SK-N-SH (cell line): ENCODE measurements at regions not wholly inside any gene's neighbourhood (a gene's known extent, or its start where the extent isn't known, plus 50 kb on each side); places are given as distances from the start of the nearest gene placed in this dataset.
A peak's percentile ranks its signal among the peaks of the same experiment; 100 is the strongest.

ENCODE experiments used
- CTCF ChIA-PET: fragments of 300-600, 350-600 bp; formaldehyde crosslinking; extraction: SDS; loops from one replicate; lab custom pipeline; 2021; lab: Yijun Ruan, JAX
- POLR2A ChIA-PET: fragments of 350-600 bp; sonication (Branson Sonifier 250); formaldehyde crosslinking; extraction: SDS; loops from one replicate; lab custom pipeline; 2020; ENCODE audit warnings: antibody characterized with exemption, inconsistent platforms; lab: Yijun Ruan, JAX
- DNase-seq: peaks from one replicate; pipeline ENCODE4 v3.0.0; 2012
- H2AFZ ChIP-seq: fragments of 200-600 bp; sonication (generic); 2 replicates; pipeline ENCODE4 v1.8.1; 2016; ENCODE audit warnings: antibody characterized with exemption, mild to moderate bottlenecking, low read depth
- H3F3A ChIP-seq: fragments of 200-600 bp; sonication (generic); replicated peaks from 2 replicates; pipeline ENCODE3; 2016; ENCODE audit warnings: antibody characterized with exemption, mild to moderate bottlenecking; ENCODE audit not compliant: insufficient read depth
- H3K27ac ChIP-seq, 2 experiments: fragments of 200-500 bp in 1 of 2; fragments of 200-600 bp in 1 of 2; sonication (Bioruptor generic) in 1 of 2; sonication (generic), shearing (Covaris generic) in 1 of 2; 2 replicates each; pipeline versions ENCODE4 v1.5.1 to v1.6.1; 2014 to 2016; ENCODE audit warnings: low read depth in 2 of 2, inconsistent platforms in 1 of 2, low read length in 1 of 2, mild to moderate bottlenecking in 1 of 2, mixed read lengths in 1 of 2
- H3K27me3 ChIP-seq: fragments of 200-600 bp; sonication (generic), shearing (Covaris generic); 2 replicates; pipeline ENCODE4 v1.6.1; 2016; ENCODE audit warnings: mixed run types; ENCODE audit not compliant: insufficient read depth
- H3K36me3 ChIP-seq, 2 experiments: fragments of 200-500 bp in 1 of 2; fragments of 200-600 bp in 1 of 2; sonication (Bioruptor generic) in 1 of 2; sonication (generic) in 1 of 2; replicated peaks in 1 of 2; 2 replicates each; pipeline versions ENCODE3 to v1.5.1; 2014 to 2016; ENCODE audit warnings: low read length in 1 of 2, mild to moderate bottlenecking in 1 of 2; ENCODE audit not compliant: insufficient read depth in 2 of 2, control insufficient read depth in 1 of 2
- H3K4me1 ChIP-seq, 2 experiments: fragments of 200-500 bp in 1 of 2; fragments of 200-600 bp in 1 of 2; sonication (Bioruptor generic) in 1 of 2; sonication (generic), shearing (Covaris generic) in 1 of 2; 2 replicates each; pipeline versions ENCODE4 v1.5.1 to v1.6.1; 2014 to 2016; ENCODE audit warnings: low read depth in 1 of 2, low read length in 1 of 2, mixed run types in 1 of 2; ENCODE audit not compliant: insufficient read depth in 2 of 2, control insufficient read depth in 1 of 2
- H3K4me2 ChIP-seq: fragments of 200-600 bp; sonication (generic), shearing (Covaris generic); 2 replicates; pipeline ENCODE4 v1.6.1; 2017; ENCODE audit warnings: mixed run types
- H3K4me3 ChIP-seq, 2 experiments: fragments of 200-500 bp in 1 of 2; fragments of 200-600 bp in 1 of 2; sonication (Bioruptor generic) in 1 of 2; sonication (generic), shearing (Covaris generic) in 1 of 2; 2 replicates each; pipeline versions ENCODE4 v1.5.1 to v1.8.1; 2014 to 2016; ENCODE audit warnings: low read depth in 2 of 2, inconsistent platforms in 1 of 2, low read length in 1 of 2, mild to moderate bottlenecking in 1 of 2, mixed read lengths in 1 of 2, moderate library complexity in 1 of 2
- H3K79me2 ChIP-seq: fragments of 200-600 bp; sonication (generic); 2 replicates; pipeline ENCODE4 v1.8.1; 2017; ENCODE audit warnings: mild to moderate bottlenecking; ENCODE audit not compliant: insufficient read depth
- H3K9ac ChIP-seq: fragments of 200-600 bp; sonication (generic); 2 replicates; pipeline ENCODE4 v1.6.1; 2017; ENCODE audit warnings: mixed run types
- H3K9me2 ChIP-seq: fragments of 200-600 bp; sonication (generic); 2 replicates; pipeline ENCODE4 v1.6.1; 2017; ENCODE audit warnings: mixed run types
- H3K9me3 ChIP-seq: fragments of 200-600 bp; sonication (generic); 2 replicates; pipeline ENCODE4 v1.6.1; 2017; ENCODE audit warnings: mixed run types, mild to moderate bottlenecking, moderate library complexity
- H4K20me1 ChIP-seq: fragments of 200-600 bp; sonication (generic); 2 replicates; pipeline ENCODE4 v1.6.1; 2017; ENCODE audit warnings: mild to moderate bottlenecking, mixed run types; ENCODE audit not compliant: insufficient read depth
- CHD2 ChIP-seq: fragments of 150-350 bp; IDR thresholded peaks from 2 replicates; pipeline ENCODE4 v1.6.1; 2018; ENCODE audit warnings: low read length; ENCODE audit not compliant: partially characterized antibody
- EP300 ChIP-seq, 2 experiments: IDR thresholded peaks; 2 replicates each; pipeline versions ENCODE4 v1.4.0 to v1.6.1; 2012; ENCODE audit warnings: borderline replicate concordance in 1 of 2, low read depth in 1 of 2, low read length in 1 of 2
- EZH2phosphoT487 ChIP-seq: fragments of 200-600 bp; sonication (generic); IDR thresholded peaks from 2 replicates; pipeline ENCODE4 v1.6.1; 2017; ENCODE audit warnings: low read depth, mixed run types, mild to moderate bottlenecking, antibody characterized with exemption, moderate library complexity, borderline replicate concordance
- FOSL2 ChIP-seq: IDR thresholded peaks from 2 replicates; pipeline ENCODE4 v1.4.0; 2012; ENCODE audit warnings: low read depth, mild to moderate bottlenecking, moderate library complexity, borderline replicate concordance
- FOXM1 ChIP-seq: IDR thresholded peaks from 2 replicates; pipeline ENCODE4 v1.4.0; 2012; ENCODE audit warnings: low read depth, mild to moderate bottlenecking
- GATA2 ChIP-seq: sonication (generic); formaldehyde crosslinking; IDR thresholded peaks from 2 replicates; pipeline ENCODE4 v1.5.0; 2020; ENCODE audit warnings: mild to moderate bottlenecking, missing genetic modification reagents
- JUND ChIP-seq: IDR thresholded peaks from 2 replicates; pipeline ENCODE4 v1.4.0; 2012
- MEF2A ChIP-seq: IDR thresholded peaks from 2 replicates; pipeline ENCODE4 v1.4.0; 2012; ENCODE audit warnings: low read depth, borderline replicate concordance
- SIN3A ChIP-seq: IDR thresholded peaks from 2 replicates; pipeline ENCODE4 v1.6.1; 2012; ENCODE audit warnings: low read depth, mild to moderate bottlenecking, low read length, moderate library complexity, borderline replicate concordance
- SMC3 ChIP-seq: IDR thresholded peaks from 2 replicates; pipeline ENCODE4 v1.6.1; 2012; ENCODE audit warnings: low read depth, low read length, improper control_type of control experiment
- TAF1 ChIP-seq: IDR thresholded peaks from 2 replicates; pipeline ENCODE4 v1.6.1; 2012; ENCODE audit warnings: low read depth, mild to moderate bottlenecking, low read length, moderate library complexity, borderline replicate concordance
- TCF12 ChIP-seq: IDR thresholded peaks from 2 replicates; pipeline ENCODE4 v1.4.0; 2012
- TEAD4 ChIP-seq: IDR thresholded peaks from 2 replicates; pipeline ENCODE4 v1.4.0; 2012; ENCODE audit warnings: mild to moderate bottlenecking, borderline replicate concordance; ENCODE audit not compliant: insufficient read depth
- WGBS: methylation state at CpG from one replicate; pipeline ENCODE4 v1.1.6; 2017; ENCODE audit warnings: low lambda C conversion rate; 5-methylcytosine and 5-hydroxymethylcytosine counted together
- TF ChIP-seq, protein P1 (sequence below): IDR thresholded peaks from 2 replicates; pipeline ENCODE4 v1.4.0; 2012; ENCODE audit warnings: low read depth, borderline replicate concordance
- TF ChIP-seq, protein P2 (sequence below): fragments of 200-600 bp; sonication (generic); IDR thresholded peaks from 2 replicates; pipeline ENCODE4 v1.6.1; 2017; ENCODE audit warnings: antibody characterized with exemption, mild to moderate bottlenecking, moderate library complexity
- TF ChIP-seq, protein P3 (sequence below): IDR thresholded peaks from 2 replicates; pipeline ENCODE4 v1.4.0; 2012; ENCODE audit warnings: low read depth
- TF ChIP-seq, protein P4 (sequence below): IDR thresholded peaks from 2 replicates; pipeline ENCODE4 v1.6.1; 2012; ENCODE audit warnings: mild to moderate bottlenecking, low read depth, low read length, moderate library complexity
- TF ChIP-seq, protein P5 (sequence below): IDR thresholded peaks from 2 replicates; pipeline ENCODE4; 2012

DNA sequence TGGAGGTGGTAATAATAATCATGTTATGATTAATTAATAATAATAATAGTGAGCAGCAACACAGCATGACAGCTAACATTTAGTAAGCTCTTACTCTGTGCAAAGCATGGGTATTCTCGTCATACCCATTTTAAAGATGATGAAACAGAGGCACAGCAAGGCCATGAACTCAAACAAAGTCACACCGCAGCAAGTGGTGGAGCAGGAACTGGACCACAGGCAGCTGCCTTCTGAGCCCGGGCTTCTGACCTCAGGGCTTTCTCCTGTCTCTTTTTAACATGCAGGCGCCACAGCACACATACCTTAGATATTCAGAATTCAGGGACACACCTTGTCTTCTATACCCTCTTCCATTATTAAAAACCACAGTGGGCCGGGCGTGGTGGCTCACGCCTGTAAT, 50.7 kb upstream of the SPATA12 start:
- CTCF ChIA-PET = interaction anchor here (1.0 to 6.7 kb wide), 3 partner anchors 14 to 22 kb away, joined by 3 to 57 read pairs (median 11); no protein-coding TSS in a partner anchor
- peak overlapping the region in 1 of 2 experiments; percentile 84; a peak in 1 of 4 replicates for H3K27ac ChIP-seq
- 97% methylated on average over 7 of the region's 7 CpGs for WGBS

DNA sequence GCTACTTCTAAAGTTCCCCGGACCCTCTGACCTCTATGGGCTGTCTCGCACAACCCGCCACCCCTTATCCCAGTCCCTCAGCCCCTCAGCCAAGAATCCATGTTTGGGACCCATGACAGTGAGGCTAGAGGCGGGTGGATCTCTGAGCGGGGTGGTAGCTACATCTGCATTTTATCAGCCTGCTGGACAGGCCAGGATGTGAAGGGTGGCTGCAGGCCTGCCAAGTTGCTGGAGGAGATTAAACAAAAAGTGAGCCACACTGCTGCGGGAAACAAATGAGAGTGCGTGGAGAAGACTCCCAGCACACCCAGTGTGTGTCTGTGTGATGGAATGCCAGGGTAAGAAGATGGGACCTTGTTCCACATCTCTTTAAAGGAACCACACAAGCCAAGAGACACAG, 51.1 kb upstream of the SPATA12 start:
- ChIA-PET POLR2A (no interaction called here), CTCF (interaction anchor here (1.0 to 6.7 kb wide), 3 partner anchors 13 to 22 kb away, joined by 3 to 57 read pairs (median 11); no protein-coding TSS in a partner anchor)
- DNase-seq = no peak
- Histone ChIP-seq H3K9me3 (no peaks in the 10 kb centered on the region), H3K79me2 (no peaks in the 10 kb centered on the region; the same call in 1 of the 2 replicates), H3K4me2 (no peak overlapping the region), H2AFZ (no peak overlapping the region), H3K4me1 (peaks cover 19 to 35% of the 10 kb centered on the region in 2 experiments), H4K20me1 (no peaks in the 10 kb centered on the region), H3K36me3 (no peaks in the 10 kb centered on the region), H3K4me3 (no peak overlapping the region), H3F3A (peaks cover 16% of the 10 kb centered on the region), H3K27ac (peak overlapping the region in 1 of 2 experiments; percentile 84; a peak in 2 of 4 replicates), H3K9ac (no peak overlapping the region), H3K9me2 (no peaks in the 10 kb centered on the region), H3K27me3 (no peaks in the 10 kb centered on the region)
- 62% methylated on average over 7 of the region's 7 CpGs for WGBS
- no peak for TF ChIP-seq SIN3A
- TF ChIP-seq, protein P1, sequence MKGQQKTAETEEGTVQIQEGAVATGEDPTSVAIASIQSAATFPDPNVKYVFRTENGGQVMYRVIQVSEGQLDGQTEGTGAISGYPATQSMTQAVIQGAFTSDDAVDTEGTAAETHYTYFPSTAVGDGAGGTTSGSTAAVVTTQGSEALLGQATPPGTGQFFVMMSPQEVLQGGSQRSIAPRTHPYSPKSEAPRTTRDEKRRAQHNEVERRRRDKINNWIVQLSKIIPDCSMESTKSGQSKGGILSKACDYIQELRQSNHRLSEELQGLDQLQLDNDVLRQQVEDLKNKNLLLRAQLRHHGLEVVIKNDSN = no peak
- peak; percentile 82 for TF ChIP-seq TCF12
- no peak for TF ChIP-seq MEF2A
- no peak for TF ChIP-seq FOSL2
- TF ChIP-seq EP300 (IDR thresholded peaks at IDR 0.05; ENCODE audit: borderline replicate concordance in 1 of 2, low read depth in 1 of 2, low read length in 1 of 2) = peak in 1 of 2 experiments; percentile 42; a peak in 1 of 4 replicates
- no peak for TF ChIP-seq EZH2phosphoT487
- no peak for TF ChIP-seq TEAD4
- peak; percentile 41 for TF ChIP-seq CHD2
- no peak for TF ChIP-seq TAF1
- no peak for TF ChIP-seq GATA2 (CRISPR knock-in tag)
- TF ChIP-seq SMC3 = no peak
- TF ChIP-seq, protein P2, sequence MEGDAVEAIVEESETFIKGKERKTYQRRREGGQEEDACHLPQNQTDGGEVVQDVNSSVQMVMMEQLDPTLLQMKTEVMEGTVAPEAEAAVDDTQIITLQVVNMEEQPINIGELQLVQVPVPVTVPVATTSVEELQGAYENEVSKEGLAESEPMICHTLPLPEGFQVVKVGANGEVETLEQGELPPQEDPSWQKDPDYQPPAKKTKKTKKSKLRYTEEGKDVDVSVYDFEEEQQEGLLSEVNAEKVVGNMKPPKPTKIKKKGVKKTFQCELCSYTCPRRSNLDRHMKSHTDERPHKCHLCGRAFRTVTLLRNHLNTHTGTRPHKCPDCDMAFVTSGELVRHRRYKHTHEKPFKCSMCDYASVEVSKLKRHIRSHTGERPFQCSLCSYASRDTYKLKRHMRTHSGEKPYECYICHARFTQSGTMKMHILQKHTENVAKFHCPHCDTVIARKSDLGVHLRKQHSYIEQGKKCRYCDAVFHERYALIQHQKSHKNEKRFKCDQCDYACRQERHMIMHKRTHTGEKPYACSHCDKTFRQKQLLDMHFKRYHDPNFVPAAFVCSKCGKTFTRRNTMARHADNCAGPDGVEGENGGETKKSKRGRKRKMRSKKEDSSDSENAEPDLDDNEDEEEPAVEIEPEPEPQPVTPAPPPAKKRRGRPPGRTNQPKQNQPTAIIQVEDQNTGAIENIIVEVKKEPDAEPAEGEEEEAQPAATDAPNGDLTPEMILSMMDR = no peak
- TF ChIP-seq FOXM1 = no peak
- TF ChIP-seq, protein P3, sequence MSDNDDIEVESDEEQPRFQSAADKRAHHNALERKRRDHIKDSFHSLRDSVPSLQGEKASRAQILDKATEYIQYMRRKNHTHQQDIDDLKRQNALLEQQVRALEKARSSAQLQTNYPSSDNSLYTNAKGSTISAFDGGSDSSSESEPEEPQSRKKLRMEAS = no peak
- TF ChIP-seq, protein P4, sequence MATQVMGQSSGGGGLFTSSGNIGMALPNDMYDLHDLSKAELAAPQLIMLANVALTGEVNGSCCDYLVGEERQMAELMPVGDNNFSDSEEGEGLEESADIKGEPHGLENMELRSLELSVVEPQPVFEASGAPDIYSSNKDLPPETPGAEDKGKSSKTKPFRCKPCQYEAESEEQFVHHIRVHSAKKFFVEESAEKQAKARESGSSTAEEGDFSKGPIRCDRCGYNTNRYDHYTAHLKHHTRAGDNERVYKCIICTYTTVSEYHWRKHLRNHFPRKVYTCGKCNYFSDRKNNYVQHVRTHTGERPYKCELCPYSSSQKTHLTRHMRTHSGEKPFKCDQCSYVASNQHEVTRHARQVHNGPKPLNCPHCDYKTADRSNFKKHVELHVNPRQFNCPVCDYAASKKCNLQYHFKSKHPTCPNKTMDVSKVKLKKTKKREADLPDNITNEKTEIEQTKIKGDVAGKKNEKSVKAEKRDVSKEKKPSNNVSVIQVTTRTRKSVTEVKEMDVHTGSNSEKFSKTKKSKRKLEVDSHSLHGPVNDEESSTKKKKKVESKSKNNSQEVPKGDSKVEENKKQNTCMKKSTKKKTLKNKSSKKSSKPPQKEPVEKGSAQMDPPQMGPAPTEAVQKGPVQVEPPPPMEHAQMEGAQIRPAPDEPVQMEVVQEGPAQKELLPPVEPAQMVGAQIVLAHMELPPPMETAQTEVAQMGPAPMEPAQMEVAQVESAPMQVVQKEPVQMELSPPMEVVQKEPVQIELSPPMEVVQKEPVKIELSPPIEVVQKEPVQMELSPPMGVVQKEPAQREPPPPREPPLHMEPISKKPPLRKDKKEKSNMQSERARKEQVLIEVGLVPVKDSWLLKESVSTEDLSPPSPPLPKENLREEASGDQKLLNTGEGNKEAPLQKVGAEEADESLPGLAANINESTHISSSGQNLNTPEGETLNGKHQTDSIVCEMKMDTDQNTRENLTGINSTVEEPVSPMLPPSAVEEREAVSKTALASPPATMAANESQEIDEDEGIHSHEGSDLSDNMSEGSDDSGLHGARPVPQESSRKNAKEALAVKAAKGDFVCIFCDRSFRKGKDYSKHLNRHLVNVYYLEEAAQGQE = no peak

More for the DNA sequence above, 50.7 kb upstream of the SPATA12 start:
- H3K9me2 ChIP-seq = no peaks in the 10 kb centered on the region
- H3K79me2 ChIP-seq = no peaks in the 10 kb centered on the region; the same call in 1 of the 2 replicates
- H3K9me3 ChIP-seq = no peaks in the 10 kb centered on the region
- H3F3A ChIP-seq = peaks cover 16% of the 10 kb centered on the region
- no peak overlapping the region for H3K9ac ChIP-seq
- no peak for DNase-seq
- H3K4me3 ChIP-seq = no peak overlapping the region
- H2AFZ ChIP-seq = no peak overlapping the region
- H3K27me3 ChIP-seq = no peaks in the 10 kb centered on the region
- POLR2A ChIA-PET = no interaction called here
- H3K36me3 ChIP-seq = no peaks in the 10 kb centered on the region
- no peaks in the 10 kb centered on the region for H4K20me1 ChIP-seq
- no peak overlapping the region for H3K4me2 ChIP-seq
- TF ChIP-seq, protein P3 = no peak
- TF ChIP-seq JUND = no peak
- no peak for TF ChIP-seq TCF12
- no peak for TF ChIP-seq SIN3A
- TF ChIP-seq, protein P5, sequence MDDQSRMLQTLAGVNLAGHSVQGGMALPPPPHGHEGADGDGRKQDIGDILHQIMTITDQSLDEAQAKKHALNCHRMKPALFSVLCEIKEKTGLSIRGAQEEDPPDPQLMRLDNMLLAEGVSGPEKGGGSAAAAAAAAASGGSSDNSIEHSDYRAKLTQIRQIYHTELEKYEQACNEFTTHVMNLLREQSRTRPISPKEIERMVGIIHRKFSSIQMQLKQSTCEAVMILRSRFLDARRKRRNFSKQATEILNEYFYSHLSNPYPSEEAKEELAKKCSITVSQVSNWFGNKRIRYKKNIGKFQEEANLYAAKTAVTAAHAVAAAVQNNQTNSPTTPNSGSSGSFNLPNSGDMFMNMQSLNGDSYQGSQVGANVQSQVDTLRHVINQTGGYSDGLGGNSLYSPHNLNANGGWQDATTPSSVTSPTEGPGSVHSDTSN = no peak
- H3K4me1 ChIP-seq = peaks cover 19 to 35% of the 10 kb centered on the region in 2 experiments
